ENCODE measurements at regions not wholly inside any gene's neighbourhood (a gene's known extent, or its start where the extent isn't known, plus 50 kb on each side); places are given as distances from the start of the nearest gene placed in this dataset.
"Not testable (repeated sequence)": the region's sequence is repeated elsewhere in the genome, so short reads cannot be mapped to it uniquely, and the experiment has no call there.

DNA sequence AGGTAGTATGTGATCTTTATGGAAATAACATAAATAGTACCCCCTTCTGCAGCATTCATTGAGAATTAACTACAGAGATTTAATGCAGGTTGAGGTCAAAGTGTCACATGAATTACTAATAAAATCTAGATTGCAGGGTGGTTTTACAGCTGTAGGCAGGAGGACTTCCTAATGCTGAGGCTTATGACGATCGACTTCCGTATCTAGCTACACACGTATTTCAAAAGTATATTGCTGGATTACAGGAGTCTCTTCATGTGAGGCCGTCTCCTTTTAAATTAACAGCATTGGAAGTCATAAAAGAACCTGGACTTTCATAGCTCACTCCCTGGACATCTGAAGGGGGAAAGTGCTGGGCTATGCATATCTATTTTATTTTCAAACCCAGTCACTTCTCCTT lies 180.9 kb downstream of the OSTF1 start:
- H3K9me3 ChIP-seq (ENCODE audit: control insufficient read depth in 3 of 3, low read length in 3 of 3): peaks cover 0 to 3% (median 0%) of the 10 kb centered on the region in 3 donors
- H3K27me3 ChIP-seq (ENCODE audit: control insufficient read depth in 3 of 3, insufficient read depth in 3 of 3, low read length in 3 of 3): no peaks in the 10 kb centered on the region
- H3K36me3 ChIP-seq (ENCODE audit: control insufficient read depth in 3 of 3, insufficient read depth in 3 of 3, low read length in 3 of 3): no peaks in the 10 kb centered on the region
- H3K27ac ChIP-seq (ENCODE audit: low read depth, low read length): no peak overlapping the region
- no peak overlapping the region for H3K9ac ChIP-seq (ENCODE audit: low read depth in 1 of 3, low read length in 3 of 3)
- no peak overlapping the region for H3K4me3 ChIP-seq (ENCODE audit: low read length in 3 of 3)
- no peaks in the 10 kb centered on the region for H3K4me1 ChIP-seq (ENCODE audit: control insufficient read depth in 3 of 3, insufficient read depth in 3 of 3, low read length in 3 of 3)

DNA sequence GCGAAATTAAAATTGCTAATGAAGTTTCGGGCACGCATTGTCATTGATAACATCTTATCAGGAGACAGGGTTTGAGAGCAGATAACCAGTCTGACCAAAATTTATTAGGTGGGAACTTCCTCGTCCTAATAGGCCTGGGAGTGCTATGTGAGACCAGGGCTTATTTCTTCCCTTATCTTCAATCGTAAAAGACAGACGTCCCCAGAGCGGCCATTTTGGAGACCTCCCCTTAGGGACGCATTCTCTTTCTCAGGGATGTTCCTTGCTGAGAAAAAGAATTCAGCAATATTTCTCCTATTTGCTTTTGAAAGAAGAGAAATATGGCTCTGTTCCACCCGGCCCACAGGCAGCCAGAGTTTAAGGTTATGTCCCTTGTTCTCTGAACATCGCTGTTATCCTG lies 184.7 kb downstream of the OSTF1 start:
- H3K27me3 ChIP-seq (ENCODE audit: control insufficient read depth in 3 of 3, insufficient read depth in 3 of 3, low read length in 3 of 3); H3K4me3 ChIP-seq (ENCODE audit: low read length in 3 of 3); H3K4me1 ChIP-seq (ENCODE audit: control insufficient read depth in 3 of 3, insufficient read depth in 3 of 3, low read length in 3 of 3); H3K27ac ChIP-seq (ENCODE audit: low read depth, low read length); H3K9me3 ChIP-seq (ENCODE audit: control insufficient read depth in 3 of 3, low read length in 3 of 3); H3K9ac ChIP-seq (ENCODE audit: low read depth in 1 of 3, low read length in 3 of 3); H3K36me3 ChIP-seq (ENCODE audit: control insufficient read depth in 3 of 3, insufficient read depth in 3 of 3, low read length in 3 of 3): not testable (repeated sequence)

DNA sequence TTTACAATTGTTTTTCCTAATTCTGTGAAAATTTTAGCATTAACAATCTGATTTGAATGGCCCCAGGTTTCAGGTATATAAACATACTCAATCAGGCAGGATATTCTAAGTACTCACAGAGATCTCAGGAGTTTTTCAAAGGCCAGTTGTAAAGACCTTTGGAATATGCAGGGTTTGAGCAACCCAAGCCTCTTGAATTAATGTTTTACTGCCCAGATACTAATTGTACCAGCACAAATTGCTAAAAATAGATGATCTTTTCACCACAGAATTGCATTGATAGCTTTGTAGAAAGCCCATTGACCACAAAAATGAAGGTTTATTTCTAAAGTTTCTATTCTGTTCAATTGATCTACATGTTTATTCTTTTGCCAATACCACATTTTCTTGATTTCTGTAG lies 186.5 kb downstream of the OSTF1 start:
- H3K4me1 ChIP-seq (ENCODE audit: control insufficient read depth in 3 of 3, insufficient read depth in 3 of 3, low read length in 3 of 3): no peaks in the 10 kb centered on the region
- H3K4me3 ChIP-seq (ENCODE audit: low read length in 3 of 3): no peak overlapping the region
- no peaks in the 10 kb centered on the region for H3K27me3 ChIP-seq (ENCODE audit: control insufficient read depth in 3 of 3, insufficient read depth in 3 of 3, low read length in 3 of 3)
- H3K9ac ChIP-seq (ENCODE audit: low read depth in 1 of 3, low read length in 3 of 3): no peak overlapping the region
- H3K9me3 ChIP-seq (ENCODE audit: control insufficient read depth in 3 of 3, low read length in 3 of 3): peaks cover 0 to 3% (median 0%) of the 10 kb centered on the region in 3 donors
- no peaks in the 10 kb centered on the region for H3K36me3 ChIP-seq (ENCODE audit: control insufficient read depth in 3 of 3, insufficient read depth in 3 of 3, low read length in 3 of 3)
- no peak overlapping the region for H3K27ac ChIP-seq (ENCODE audit: low read depth, low read length)

DNA sequence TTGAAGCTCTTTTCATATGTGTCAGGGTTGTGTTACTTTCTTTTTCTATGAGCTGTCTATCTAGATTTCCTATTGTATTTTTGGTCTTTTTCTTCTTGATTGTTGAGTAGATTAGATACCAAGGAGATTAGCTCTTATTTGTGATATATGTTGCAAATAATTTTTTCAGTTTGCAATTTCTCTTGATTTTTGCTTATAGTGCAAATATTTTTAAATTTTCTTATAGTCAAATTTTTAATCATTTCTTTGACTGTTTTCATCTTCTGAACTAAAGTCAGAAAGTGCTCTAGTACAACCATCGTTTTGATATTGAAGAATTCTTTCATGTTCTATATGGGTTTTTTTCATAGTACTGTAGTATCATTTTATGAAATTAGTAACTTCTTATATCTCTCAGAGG lies 193.7 kb downstream of the OSTF1 start:
- Histone ChIP-seq H3K27ac (ENCODE audit: low read depth, low read length) (no peak overlapping the region), H3K27me3 (ENCODE audit: control insufficient read depth in 3 of 3, insufficient read depth in 3 of 3, low read length in 3 of 3) (no peaks in the 10 kb centered on the region), H3K36me3 (ENCODE audit: control insufficient read depth in 3 of 3, insufficient read depth in 3 of 3, low read length in 3 of 3) (no peaks in the 10 kb centered on the region), H3K4me3 (ENCODE audit: low read length in 3 of 3) (no peak overlapping the region), H3K9ac (ENCODE audit: low read depth in 1 of 3, low read length in 3 of 3) (no peak overlapping the region), H3K9me3 (ENCODE audit: control insufficient read depth in 3 of 3, low read length in 3 of 3) (no peaks in the 10 kb centered on the region), H3K4me1 (ENCODE audit: control insufficient read depth in 3 of 3, insufficient read depth in 3 of 3, low read length in 3 of 3) (no peaks in the 10 kb centered on the region)

DNA sequence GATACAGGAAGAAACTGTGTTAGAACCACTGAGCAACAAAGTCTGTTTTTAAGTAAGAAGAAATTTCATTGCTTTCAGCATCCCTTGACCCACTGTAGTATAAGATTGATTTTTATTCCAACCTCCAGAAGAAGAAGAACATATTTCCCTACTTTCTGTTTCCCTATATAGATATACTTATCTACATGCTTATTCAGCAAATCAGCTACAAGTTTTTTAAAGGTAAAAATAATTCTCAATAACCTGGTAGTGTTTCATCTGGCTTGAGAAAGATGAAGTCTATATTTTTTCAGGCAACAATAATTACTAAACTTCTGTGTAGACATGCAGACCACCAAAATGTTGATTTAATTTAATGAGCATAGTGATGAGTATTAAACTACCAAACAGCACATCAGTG lies 201.0 kb downstream of the OSTF1 start:
- no peaks in the 10 kb centered on the region for H3K27me3 ChIP-seq (ENCODE audit: control insufficient read depth in 3 of 3, insufficient read depth in 3 of 3, low read length in 3 of 3)
- H3K9me3 ChIP-seq (ENCODE audit: control insufficient read depth in 3 of 3, low read length in 3 of 3): no peaks in the 10 kb centered on the region

DNA sequence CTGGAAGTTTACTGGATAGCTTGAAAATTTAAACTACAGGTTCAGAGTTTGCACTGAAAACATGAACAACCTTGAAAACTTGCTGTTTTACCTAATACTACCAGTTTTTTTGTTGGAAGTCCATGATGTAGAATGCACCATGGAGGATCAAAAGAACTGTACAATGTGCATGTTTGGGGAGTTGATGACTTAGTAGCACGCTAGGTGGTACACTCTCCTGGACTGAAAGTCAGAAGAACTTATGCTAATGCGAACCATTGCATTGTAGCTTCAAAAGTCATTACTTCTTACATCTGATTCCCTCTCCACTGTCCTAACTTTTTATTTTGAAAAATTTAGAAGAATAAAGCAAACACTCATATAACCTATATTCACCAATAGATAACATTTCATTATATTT lies 211.0 kb downstream of the OSTF1 start:
- Histone ChIP-seq H3K36me3 (ENCODE audit: control insufficient read depth in 3 of 3, insufficient read depth in 3 of 3, low read length in 3 of 3) (no peaks in the 10 kb centered on the region), H3K9me3 (ENCODE audit: control insufficient read depth in 3 of 3, low read length in 3 of 3) (no peaks in the 10 kb centered on the region), H3K27ac (ENCODE audit: low read depth, low read length) (no peak overlapping the region), H3K4me3 (ENCODE audit: low read length in 3 of 3) (no peak overlapping the region), H3K4me1 (ENCODE audit: control insufficient read depth in 3 of 3, insufficient read depth in 3 of 3, low read length in 3 of 3) (no peaks in the 10 kb centered on the region), H3K9ac (ENCODE audit: low read depth in 1 of 3, low read length in 3 of 3) (no peak overlapping the region), H3K27me3 (ENCODE audit: control insufficient read depth in 3 of 3, insufficient read depth in 3 of 3, low read length in 3 of 3) (no peaks in the 10 kb centered on the region)

More for the DNA sequence above, 201.0 kb downstream of the OSTF1 start:
- H3K9ac ChIP-seq (ENCODE audit: low read depth in 1 of 3, low read length in 3 of 3): no peak overlapping the region
- H3K27ac ChIP-seq (ENCODE audit: low read depth, low read length): no peak overlapping the region
- no peaks in the 10 kb centered on the region for H3K36me3 ChIP-seq (ENCODE audit: control insufficient read depth in 3 of 3, insufficient read depth in 3 of 3, low read length in 3 of 3)
- H3K4me1 ChIP-seq (ENCODE audit: control insufficient read depth in 3 of 3, insufficient read depth in 3 of 3, low read length in 3 of 3): no peaks in the 10 kb centered on the region
- H3K4me3 ChIP-seq (ENCODE audit: low read length in 3 of 3): no peak overlapping the region

DNA sequence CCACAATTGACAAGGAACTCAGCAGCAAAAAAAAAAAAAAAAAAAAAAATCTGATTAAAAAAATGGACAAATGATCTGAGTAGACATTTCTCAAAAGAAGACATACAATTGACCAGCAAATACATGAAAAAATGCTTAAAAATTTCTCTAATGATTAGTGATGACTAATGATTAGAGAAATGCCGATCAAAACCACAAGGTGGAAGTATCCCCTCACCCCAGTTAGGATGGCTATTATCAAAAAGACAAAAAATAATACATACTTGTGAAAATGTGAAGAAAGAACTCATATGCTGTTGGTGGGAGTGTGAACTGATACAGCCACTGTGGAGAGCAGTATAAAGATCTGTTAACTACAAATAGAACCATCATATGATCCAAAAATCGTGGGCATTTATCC lies 245.3 kb downstream of the OSTF1 start:
- no peak overlapping the region for H3K4me3 ChIP-seq (ENCODE audit: low read length in 3 of 3)
- H3K9ac ChIP-seq (ENCODE audit: low read depth in 1 of 3, low read length in 3 of 3): no peak overlapping the region
- H3K4me1 ChIP-seq (ENCODE audit: control insufficient read depth in 3 of 3, insufficient read depth in 3 of 3, low read length in 3 of 3): no peaks in the 10 kb centered on the region
- H3K27me3 ChIP-seq (ENCODE audit: control insufficient read depth in 3 of 3, insufficient read depth in 3 of 3, low read length in 3 of 3): no peaks in the 10 kb centered on the region
- no peak overlapping the region for H3K27ac ChIP-seq (ENCODE audit: low read depth, low read length)
- no peaks in the 10 kb centered on the region for H3K36me3 ChIP-seq (ENCODE audit: control insufficient read depth in 3 of 3, insufficient read depth in 3 of 3, low read length in 3 of 3)
- H3K9me3 ChIP-seq (ENCODE audit: control insufficient read depth in 3 of 3, low read length in 3 of 3): no peaks in the 10 kb centered on the region

DNA sequence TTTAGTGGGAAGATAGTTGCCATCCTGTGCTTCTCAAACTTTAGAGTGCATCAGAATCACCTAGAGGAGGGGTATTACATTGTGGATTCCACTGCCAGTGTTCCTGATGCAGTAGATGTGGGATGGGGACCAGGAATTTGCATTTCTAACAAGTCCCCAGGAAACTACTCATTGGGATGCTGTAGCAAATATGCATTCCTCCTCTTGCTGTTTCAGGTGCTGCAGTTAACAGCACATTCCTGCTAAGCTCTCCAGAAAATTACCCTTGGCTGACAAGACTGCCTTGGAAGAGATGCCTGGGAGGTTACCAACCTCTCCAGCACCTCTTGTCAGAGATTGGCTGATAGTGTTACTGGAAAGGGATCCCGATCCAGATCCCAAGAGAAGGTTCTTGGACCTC lies 270.5 kb downstream of the OSTF1 start:
- no peaks in the 10 kb centered on the region for H3K4me1 ChIP-seq (ENCODE audit: control insufficient read depth in 3 of 3, insufficient read depth in 3 of 3, low read length in 3 of 3)
- H3K27me3 ChIP-seq (ENCODE audit: control insufficient read depth in 3 of 3, insufficient read depth in 3 of 3, low read length in 3 of 3): no peaks in the 10 kb centered on the region
- no peak overlapping the region for H3K9ac ChIP-seq (ENCODE audit: low read depth in 1 of 3, low read length in 3 of 3)
- no peaks in the 10 kb centered on the region for H3K9me3 ChIP-seq (ENCODE audit: control insufficient read depth in 3 of 3, low read length in 3 of 3)
- H3K4me3 ChIP-seq (ENCODE audit: low read length in 3 of 3): no peak overlapping the region
- no peak overlapping the region for H3K27ac ChIP-seq (ENCODE audit: low read depth, low read length)
- no peaks in the 10 kb centered on the region for H3K36me3 ChIP-seq (ENCODE audit: control insufficient read depth in 3 of 3, insufficient read depth in 3 of 3, low read length in 3 of 3)

DNA sequence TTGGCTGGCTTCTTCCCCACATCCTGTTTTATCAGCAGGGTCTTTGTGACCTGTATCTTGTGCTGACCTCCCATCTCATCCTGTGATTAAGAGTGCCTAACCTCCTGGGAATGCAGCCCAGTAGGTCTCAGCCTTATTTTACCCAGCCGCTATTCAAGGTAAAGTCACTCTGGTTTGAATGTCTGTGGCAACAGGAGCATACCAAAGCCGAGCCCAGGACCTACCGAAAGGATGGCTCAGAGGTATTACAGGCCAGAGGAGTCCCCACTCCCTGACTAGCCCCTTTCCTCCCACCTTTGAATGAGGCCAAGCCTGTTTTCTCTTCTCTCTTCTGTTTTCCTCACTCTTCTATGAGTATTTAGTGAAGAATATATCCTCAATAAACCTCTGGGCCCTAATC lies 271.3 kb downstream of the OSTF1 start:
- H3K4me1 ChIP-seq (ENCODE audit: control insufficient read depth in 3 of 3, insufficient read depth in 3 of 3, low read length in 3 of 3): no peaks in the 10 kb centered on the region
- no peak overlapping the region for H3K27ac ChIP-seq (ENCODE audit: low read depth, low read length)
- H3K27me3 ChIP-seq (ENCODE audit: control insufficient read depth in 3 of 3, insufficient read depth in 3 of 3, low read length in 3 of 3): no peaks in the 10 kb centered on the region
- H3K9ac ChIP-seq (ENCODE audit: low read depth in 1 of 3, low read length in 3 of 3): no peak overlapping the region
- no peaks in the 10 kb centered on the region for H3K9me3 ChIP-seq (ENCODE audit: control insufficient read depth in 3 of 3, low read length in 3 of 3)
- H3K4me3 ChIP-seq (ENCODE audit: low read length in 3 of 3): no peak overlapping the region
- no peaks in the 10 kb centered on the region for H3K36me3 ChIP-seq (ENCODE audit: control insufficient read depth in 3 of 3, insufficient read depth in 3 of 3, low read length in 3 of 3)

DNA sequence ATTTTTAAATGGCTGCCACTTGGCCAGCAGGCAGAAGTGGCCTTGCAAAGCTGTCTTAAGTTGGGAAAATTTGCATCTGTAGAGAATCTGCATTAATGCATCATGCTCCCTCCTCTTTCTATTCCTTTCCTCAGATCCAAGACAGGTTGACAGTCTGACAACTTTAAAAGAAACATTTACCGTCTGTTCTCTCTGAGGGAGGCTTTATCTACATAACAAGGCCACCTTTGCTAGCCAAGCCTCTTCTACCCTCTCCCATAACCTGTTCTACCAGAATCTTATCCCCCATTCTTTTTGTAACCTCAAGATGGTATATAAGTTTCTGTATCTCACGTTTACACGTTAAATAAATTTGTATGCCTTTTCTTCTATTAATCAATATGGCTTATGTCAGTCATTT lies 271.9 kb downstream of the OSTF1 start:
- H3K36me3 ChIP-seq (ENCODE audit: control insufficient read depth in 3 of 3, insufficient read depth in 3 of 3, low read length in 3 of 3): no peaks in the 10 kb centered on the region
- H3K9me3 ChIP-seq (ENCODE audit: control insufficient read depth in 3 of 3, low read length in 3 of 3): no peaks in the 10 kb centered on the region
- no peak overlapping the region for H3K27ac ChIP-seq (ENCODE audit: low read depth, low read length)
- H3K4me3 ChIP-seq (ENCODE audit: low read length in 3 of 3): no peak overlapping the region
- no peaks in the 10 kb centered on the region for H3K27me3 ChIP-seq (ENCODE audit: control insufficient read depth in 3 of 3, insufficient read depth in 3 of 3, low read length in 3 of 3)
- no peaks in the 10 kb centered on the region for H3K4me1 ChIP-seq (ENCODE audit: control insufficient read depth in 3 of 3, insufficient read depth in 3 of 3, low read length in 3 of 3)
- H3K9ac ChIP-seq (ENCODE audit: low read depth in 1 of 3, low read length in 3 of 3): no peak overlapping the region

DNA sequence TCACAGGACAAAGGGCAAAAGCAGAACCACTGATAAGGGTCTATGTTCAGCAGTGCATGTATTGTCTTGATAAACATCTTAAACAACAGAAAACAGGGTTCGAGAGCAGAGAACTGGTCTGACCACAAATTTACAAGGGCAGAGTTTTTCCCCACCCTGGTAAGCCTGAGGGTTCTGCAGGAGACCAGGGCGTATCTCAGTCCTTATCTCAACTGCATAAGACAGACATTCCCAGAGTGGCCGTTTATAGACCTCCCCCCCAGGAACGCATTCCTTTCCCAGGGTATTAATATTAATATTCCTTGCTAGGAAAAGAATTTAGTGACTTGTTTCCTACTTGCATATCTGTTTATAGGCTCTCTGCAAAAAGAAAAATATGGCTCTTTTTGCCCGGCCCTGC lies 274.1 kb downstream of the OSTF1 start:
- H3K9ac ChIP-seq (ENCODE audit: low read depth in 1 of 3, low read length in 3 of 3); H3K9me3 ChIP-seq (ENCODE audit: control insufficient read depth in 3 of 3, low read length in 3 of 3); H3K36me3 ChIP-seq (ENCODE audit: control insufficient read depth in 3 of 3, insufficient read depth in 3 of 3, low read length in 3 of 3); H3K4me3 ChIP-seq (ENCODE audit: low read length in 3 of 3); H3K27ac ChIP-seq (ENCODE audit: low read depth, low read length); H3K27me3 ChIP-seq (ENCODE audit: control insufficient read depth in 3 of 3, insufficient read depth in 3 of 3, low read length in 3 of 3); H3K4me1 ChIP-seq (ENCODE audit: control insufficient read depth in 3 of 3, insufficient read depth in 3 of 3, low read length in 3 of 3): not testable (repeated sequence)

Data from skeletal muscle tissue (tissue), 3 donors.